Panc1 (cell line): ENCODE measurements at regions not wholly inside any gene's neighbourhood (a gene's known extent, or its start where the extent isn't known, plus 50 kb on each side); places are given as distances from the start of the nearest gene placed in this dataset.

Experiments
- ATAC-seq: fragments of 200-7000 bp; cut with Tn5 transposase; 2 replicates; pipeline ENCODE4 v1.9.1; 2020; ENCODE audit warnings: mild to moderate bottlenecking, moderate library complexity
- BruUV-seq: library from RNA; stranded (reverse); fragments of 400-500 nt; replicated peaks from 2 replicates; lab custom pipeline; 2021; lab: Mats Ljungman, UMichigan
- CTCF ChIA-PET: fragments of 300-600 bp; sonication (Branson Sonifier 250); formaldehyde crosslinking; loops from one replicate; lab custom pipeline; 2022; ENCODE audit warnings: antibody characterized with exemption; lab: Charles Lee
- POLR2A ChIA-PET: fragments of 300-600 bp; sonication (Branson Sonifier 250); formaldehyde crosslinking; loops from one replicate; lab custom pipeline; 2022; ENCODE audit warnings: antibody characterized with exemption; lab: Charles Lee
- DNase-seq: peaks from one replicate; pipeline ENCODE4 v3.0.0-alpha.2; 2010; ENCODE audit warnings: low read depth, low spot score
- H3K27ac ChIP-seq: 2 replicates; pipeline ENCODE4 v1.5.1; 2011; ENCODE audit warnings: mild to moderate bottlenecking, low read length, inconsistent platforms
- H3K27me3 ChIP-seq: fragments of 200-500 bp; sonication (Bioruptor generic); 2 replicates; pipeline ENCODE4 v1.6.0; 2014; ENCODE audit warnings: low read length, inconsistent platforms; ENCODE audit not compliant: control insufficient read depth, insufficient read depth
- H3K36me3 ChIP-seq: fragments of 200-500 bp; sonication (Bioruptor generic); 2 replicates; pipeline ENCODE4 v1.5.1; 2014; ENCODE audit warnings: inconsistent platforms, mild to moderate bottlenecking, low read length, moderate library complexity; ENCODE audit not compliant: control insufficient read depth, insufficient read depth
- H3K4me1 ChIP-seq: 2 replicates; pipeline ENCODE4 v1.5.1; 2011; ENCODE audit warnings: inconsistent platforms, mild to moderate bottlenecking, low read length, moderate library complexity; ENCODE audit not compliant: control insufficient read depth, insufficient read depth
- H3K4me3 ChIP-seq, 2 experiments: 2 replicates each; pipeline ENCODE4 v1.5.1; 2011 to 2012; ENCODE audit warnings: low read depth in 2 of 2, low read length in 2 of 2, mild to moderate bottlenecking in 2 of 2, inconsistent platforms in 1 of 2, moderate library complexity in 1 of 2
- H3K9me3 ChIP-seq: fragments of 200-500 bp; sonication (Bioruptor generic); 2 replicates; pipeline ENCODE4 v1.5.1; 2014; ENCODE audit warnings: low read depth, mild to moderate bottlenecking, inconsistent platforms, low read length, moderate library complexity; ENCODE audit not compliant: control insufficient read depth, insufficient read depth
- CTCF ChIP-seq: fragments of 450-650 bp; IDR thresholded peaks from 2 replicates; pipeline ENCODE4 v1.5.1; 2017; ENCODE audit warnings: mild to moderate bottlenecking
- POLR2AphosphoS5 ChIP-seq: IDR thresholded peaks from 2 replicates; pipeline ENCODE4 v1.6.1; 2012; ENCODE audit warnings: mild to moderate bottlenecking, low read depth, low read length, moderate library complexity
- SIN3A ChIP-seq: IDR thresholded peaks from 2 replicates; pipeline ENCODE4 v1.6.1; 2012; ENCODE audit warnings: low read depth, mild to moderate bottlenecking, low read length, moderate library complexity, borderline replicate concordance; ENCODE audit not compliant: insufficient read depth
- TCF7L2 ChIP-seq: IDR thresholded peaks from 2 replicates; pipeline ENCODE4 v1.6.1; 2011; ENCODE audit warnings: mild to moderate bottlenecking, low read depth, low read length, inconsistent platforms
- in situ Hi-C: cut with HindIII; loops from 2 replicates; pipeline ENCODE4 v1.10.0; 2016; ENCODE audit warnings: low sequenced_read_pairs, low pct_unique_long_range_greater_than_20kb
- intact Hi-C: fragments of 100-400 bp; cut with micrococcal nuclease; formaldehyde crosslinking; loops from one replicate; pipeline ENCODE4 v1.10.0; 2022; ENCODE audit not compliant: unreplicated experiment
- TF ChIP-seq, protein P1 (sequence below), 2 experiments: IDR thresholded peaks; 2 replicates each; pipeline ENCODE4 v1.6.1; 2011 to 2012; ENCODE audit warnings: low read depth in 2 of 2, control low read depth in 1 of 2, low read length in 1 of 2, mild to moderate bottlenecking in 1 of 2, moderate library complexity in 1 of 2; ENCODE audit not compliant: insufficient read depth in 1 of 2

- no peaks in the 10 kb centered on the region for H3K4me1 ChIP-seq
- no peak overlapping the region for H3K4me3 ChIP-seq
- intact Hi-C loops (no loop called here), in situ Hi-C loops (no loop called here)
- DNase-seq = no peak
- TF ChIP-seq POLR2AphosphoS5 (no peak), TCF7L2 (no peak), CTCF (no peak), SIN3A (no peak)
- TF ChIP-seq, protein P1, sequence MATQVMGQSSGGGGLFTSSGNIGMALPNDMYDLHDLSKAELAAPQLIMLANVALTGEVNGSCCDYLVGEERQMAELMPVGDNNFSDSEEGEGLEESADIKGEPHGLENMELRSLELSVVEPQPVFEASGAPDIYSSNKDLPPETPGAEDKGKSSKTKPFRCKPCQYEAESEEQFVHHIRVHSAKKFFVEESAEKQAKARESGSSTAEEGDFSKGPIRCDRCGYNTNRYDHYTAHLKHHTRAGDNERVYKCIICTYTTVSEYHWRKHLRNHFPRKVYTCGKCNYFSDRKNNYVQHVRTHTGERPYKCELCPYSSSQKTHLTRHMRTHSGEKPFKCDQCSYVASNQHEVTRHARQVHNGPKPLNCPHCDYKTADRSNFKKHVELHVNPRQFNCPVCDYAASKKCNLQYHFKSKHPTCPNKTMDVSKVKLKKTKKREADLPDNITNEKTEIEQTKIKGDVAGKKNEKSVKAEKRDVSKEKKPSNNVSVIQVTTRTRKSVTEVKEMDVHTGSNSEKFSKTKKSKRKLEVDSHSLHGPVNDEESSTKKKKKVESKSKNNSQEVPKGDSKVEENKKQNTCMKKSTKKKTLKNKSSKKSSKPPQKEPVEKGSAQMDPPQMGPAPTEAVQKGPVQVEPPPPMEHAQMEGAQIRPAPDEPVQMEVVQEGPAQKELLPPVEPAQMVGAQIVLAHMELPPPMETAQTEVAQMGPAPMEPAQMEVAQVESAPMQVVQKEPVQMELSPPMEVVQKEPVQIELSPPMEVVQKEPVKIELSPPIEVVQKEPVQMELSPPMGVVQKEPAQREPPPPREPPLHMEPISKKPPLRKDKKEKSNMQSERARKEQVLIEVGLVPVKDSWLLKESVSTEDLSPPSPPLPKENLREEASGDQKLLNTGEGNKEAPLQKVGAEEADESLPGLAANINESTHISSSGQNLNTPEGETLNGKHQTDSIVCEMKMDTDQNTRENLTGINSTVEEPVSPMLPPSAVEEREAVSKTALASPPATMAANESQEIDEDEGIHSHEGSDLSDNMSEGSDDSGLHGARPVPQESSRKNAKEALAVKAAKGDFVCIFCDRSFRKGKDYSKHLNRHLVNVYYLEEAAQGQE (IDR thresholded peaks at IDR 0.05; ENCODE audit: insufficient read depth in 1 of 2, low read depth in 2 of 2, low read length in 1 of 2) = no peak
- ATAC-seq = no peak
- CTCF ChIA-PET = no interaction called here
- H3K27me3 ChIP-seq = no peaks in the 10 kb centered on the region
- peaks cover 11% of the 10 kb centered on the region for H3K9me3 ChIP-seq
- H3K36me3 ChIP-seq = no peaks in the 10 kb centered on the region
- H3K27ac ChIP-seq = no peak overlapping the region
- BruUV-seq = no TSS peak
- POLR2A ChIA-PET = no interaction called here
Measured at GRCh38 chr15:100810229-100810628, 69.4 kb upstream of the ALDH1A3 start.

- DNase-seq = no peak
- CTCF ChIA-PET = no interaction called here
- Histone ChIP-seq H3K27me3 (no peaks in the 10 kb centered on the region), H3K36me3 (no peaks in the 10 kb centered on the region), H3K4me1 (no peaks in the 10 kb centered on the region), H3K9me3 (peaks cover 16% of the 10 kb centered on the region), H3K27ac (no peak overlapping the region), H3K4me3 (no peak overlapping the region)
- POLR2A ChIA-PET = no interaction called here
- TF ChIP-seq, protein P1 (IDR thresholded peaks at IDR 0.05; ENCODE audit: insufficient read depth in 1 of 2, low read depth in 2 of 2, low read length in 1 of 2) = no peak
- TF ChIP-seq TCF7L2 = no peak
- ATAC-seq = no peak
- no TSS peak for BruUV-seq
- in situ Hi-C loops = no loop called here
- intact Hi-C loops = no loop called here
Measured at GRCh38 chr15:100810831-100811230, 68.8 kb upstream of the ALDH1A3 start.
